Activated T-helper 1 cell treated with anti-CD3 and anti-CD28 coated beads, Interleukin-12 subunit alpha, Interleukin-12 subunit beta, Interleukin-2, Interleukin-4 antibody, amounts not matched to agents 30 ng/mL and 10 ng/mL and 1 ng/mL, durations not matched to agents 14 hours and 24 hours and 36 hours (primary cell): ENCODE measurements at regions not wholly inside any gene's neighbourhood (a gene's known extent, or its start where the extent isn't known, plus 50 kb on each side); places are given as distances from the start of the nearest gene placed in this dataset.

Source experiments
- DNase-seq: peaks from one replicate; pipeline ENCODE4 v3.0.0; 2021; ENCODE audit warnings: low spot score
- H3K27ac Mint-ChIP-seq: one replicate; pipeline ENCODE4 v1.8.0; 2021; ENCODE audit warnings: mild to moderate bottlenecking, mixed read lengths
- H3K27me3 Mint-ChIP-seq: one replicate; pipeline ENCODE4 v1.8.0; 2022; ENCODE audit warnings: mild to moderate bottlenecking, moderate library complexity, mixed read lengths; ENCODE audit not compliant: insufficient read depth
- H3K36me3 Mint-ChIP-seq: one replicate; pipeline ENCODE4 v1.8.0; 2021; ENCODE audit warnings: low read depth, mixed read lengths
- H3K4me1 Mint-ChIP-seq: one replicate; pipeline ENCODE4 v1.8.0; 2021; ENCODE audit warnings: low read depth, mixed read lengths
- H3K4me3 Mint-ChIP-seq: one replicate; pipeline ENCODE4 v1.8.0; 2021; ENCODE audit warnings: mild to moderate bottlenecking, moderate library complexity, mixed read lengths
- H3K9me3 Mint-ChIP-seq: one replicate; pipeline ENCODE4 v1.8.0; 2021; ENCODE audit warnings: mixed read lengths
- intact Hi-C: fragments of 100-400 bp; cut with micrococcal nuclease; formaldehyde crosslinking; loops from one replicate; pipeline ENCODE4 v1.15.1; 2024

GRCh38 chr2:205892665-205893259, 193.2 kb downstream of the INO80D start:
- Mint-ChIP-seq H3K9me3 (no peaks in the 10 kb centered on the region), H3K4me1 (no peaks in the 10 kb centered on the region), H3K4me3 (no peak overlapping the region), H3K27ac (no peak overlapping the region), H3K27me3 (peaks cover 12% of the 10 kb centered on the region), H3K36me3 (no peaks in the 10 kb centered on the region)
- intact Hi-C loops = no loop called here
- DNase-seq = no peak

DNA sequence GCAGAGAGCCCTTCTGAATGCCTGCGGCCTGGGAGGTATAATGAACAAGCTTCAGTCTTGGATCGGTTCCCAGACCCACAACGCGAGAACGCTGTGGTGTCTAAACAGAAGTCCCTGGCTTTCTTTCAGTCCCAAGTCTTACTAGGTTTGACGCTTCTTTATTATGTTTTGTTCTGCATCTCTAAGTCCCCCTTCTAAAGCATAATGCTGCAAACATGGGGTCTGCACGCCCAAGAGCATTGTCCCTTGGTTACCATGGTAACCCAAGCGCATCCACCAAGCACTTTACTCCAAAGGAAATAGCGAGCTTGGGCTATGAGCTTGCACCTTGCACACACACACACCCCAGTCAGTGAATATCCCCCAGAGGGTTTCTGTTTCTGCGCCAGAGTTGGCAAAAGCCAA, 193.7 kb downstream of the INO80D start:
- Mint-ChIP-seq H3K27me3 (peaks cover 12% of the 10 kb centered on the region), H3K9me3 (no peaks in the 10 kb centered on the region), H3K27ac (no peak overlapping the region), H3K36me3 (no peaks in the 10 kb centered on the region), H3K4me1 (no peaks in the 10 kb centered on the region), H3K4me3 (no peak overlapping the region)
- DNase-seq = no peak
- intact Hi-C loops = no loop called here

- Mint-ChIP-seq H3K4me3 (no peak overlapping the region), H3K36me3 (no peaks in the 10 kb centered on the region), H3K9me3 (no peaks in the 10 kb centered on the region), H3K4me1 (peaks cover 8% of the 10 kb centered on the region), H3K27me3 (peaks cover 12% of the 10 kb centered on the region), H3K27ac (no peak overlapping the region)
- intact Hi-C loops = no loop called here
- DNase-seq = no peak
Observed at GRCh38 chr2:205889114-205889513, 196.9 kb downstream of the INO80D start.

GRCh38 chr2:205887637-205888036, 198.3 kb downstream of the INO80D start:
- H3K27ac Mint-ChIP-seq = no peak overlapping the region
- no peak for DNase-seq
- no peaks in the 10 kb centered on the region for H3K36me3 Mint-ChIP-seq
- H3K4me3 Mint-ChIP-seq = no peak overlapping the region
- peaks cover 12% of the 10 kb centered on the region for H3K27me3 Mint-ChIP-seq
- peaks cover 8% of the 10 kb centered on the region for H3K4me1 Mint-ChIP-seq
- H3K9me3 Mint-ChIP-seq = no peaks in the 10 kb centered on the region
- intact Hi-C loops = no loop called here

DNA sequence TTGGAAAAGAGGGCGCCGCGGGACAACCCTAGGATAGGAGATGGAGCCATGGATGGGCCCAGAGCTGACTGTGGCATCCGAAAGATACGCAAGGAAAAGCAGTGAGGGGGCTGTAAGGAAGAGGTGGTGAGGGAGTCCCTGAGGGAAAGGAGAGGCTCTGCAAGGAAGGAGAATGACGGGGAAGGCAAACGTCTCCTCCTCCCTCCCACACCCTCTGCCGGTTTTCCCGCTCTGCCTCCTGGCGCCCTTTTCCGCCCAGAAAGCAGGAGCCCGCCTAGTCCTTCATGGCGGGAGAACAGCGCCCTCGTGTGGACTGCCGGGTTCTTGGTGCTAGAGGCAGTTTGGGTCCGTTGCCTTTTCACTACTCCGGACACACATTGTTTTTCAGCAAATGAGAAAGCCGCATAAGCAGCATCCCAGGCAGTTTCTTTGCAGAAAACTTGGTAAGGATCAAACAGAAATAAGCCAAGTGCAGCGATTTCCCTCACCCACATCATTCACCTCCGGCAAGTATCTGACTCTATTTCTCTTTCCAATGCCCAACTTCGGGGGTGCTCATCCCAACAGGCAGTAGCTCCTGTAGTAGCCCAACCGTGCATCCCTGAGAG, 200.4 kb downstream of the INO80D start:
- Mint-ChIP-seq H3K27ac (no peak overlapping the region), H3K27me3 (peaks cover 10% of the 10 kb centered on the region), H3K36me3 (no peaks in the 10 kb centered on the region)

GRCh38 chr2:205883965-205884364, 201.7 kb downstream of the NRP2 start:
- no peaks in the 10 kb centered on the region for H3K36me3 Mint-ChIP-seq
- H3K9me3 Mint-ChIP-seq = no peaks in the 10 kb centered on the region
- DNase-seq = no peak
- peaks cover 8% of the 10 kb centered on the region for H3K4me1 Mint-ChIP-seq
- H3K27ac Mint-ChIP-seq = no peak overlapping the region
- intact Hi-C loops = no loop called here
- no peak overlapping the region for H3K4me3 Mint-ChIP-seq
- H3K27me3 Mint-ChIP-seq = peaks cover 6% of the 10 kb centered on the region

More for the DNA sequence above, 200.4 kb downstream of the INO80D start:
- peak; percentile 37 for DNase-seq
- Mint-ChIP-seq H3K4me3 (no peak overlapping the region), H3K9me3 (no peaks in the 10 kb centered on the region), H3K4me1 (peaks cover 8% of the 10 kb centered on the region)
- intact Hi-C loops = loop anchor here (1.0 kb wide), 3 partner anchors 109 to 1560 kb away; no protein-coding TSS in a partner anchor

DNA sequence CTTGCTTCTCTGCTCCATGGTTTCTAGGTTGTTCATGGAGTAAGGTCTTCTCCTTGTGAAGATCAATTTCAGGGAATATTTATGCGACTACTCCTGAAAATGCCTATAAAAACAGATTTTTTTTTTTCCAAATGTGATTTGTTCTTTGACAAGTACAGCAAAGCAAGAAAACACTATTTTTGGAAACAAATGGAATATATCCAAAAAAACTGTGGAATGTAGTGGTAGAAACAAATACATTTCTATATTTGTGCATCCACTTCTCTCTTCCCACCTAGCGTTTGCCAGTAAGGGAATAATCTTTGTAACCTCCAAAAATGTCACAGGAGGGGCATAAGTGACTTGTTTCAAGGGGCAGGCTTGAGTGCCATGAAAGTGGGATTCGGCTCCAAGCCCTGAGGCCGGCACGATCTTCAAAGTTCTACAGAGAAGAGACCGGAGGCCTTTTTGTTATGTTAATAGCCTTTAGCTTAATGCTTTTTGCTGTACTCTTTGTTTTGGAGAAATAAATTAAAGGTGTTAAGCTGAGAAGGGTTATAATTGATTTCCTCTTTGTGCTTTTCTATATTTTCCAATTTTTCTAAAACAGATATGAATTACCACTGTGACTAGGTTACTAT, 200.6 kb downstream of the NRP2 start:
- DNase-seq = no peak
- H3K9me3 Mint-ChIP-seq = no peaks in the 10 kb centered on the region
- intact Hi-C loops = no loop called here
- H3K36me3 Mint-ChIP-seq = no peaks in the 10 kb centered on the region
- peaks cover 8% of the 10 kb centered on the region for H3K4me1 Mint-ChIP-seq
- no peak overlapping the region for H3K27ac Mint-ChIP-seq
- no peak overlapping the region for H3K4me3 Mint-ChIP-seq
- H3K27me3 Mint-ChIP-seq = peaks cover 8% of the 10 kb centered on the region

- intact Hi-C loops = no loop called here
- Mint-ChIP-seq H3K9me3 (no peaks in the 10 kb centered on the region), H3K27me3 (peaks cover 9% of the 10 kb centered on the region), H3K27ac (no peak overlapping the region), H3K4me1 (no peaks in the 10 kb centered on the region), H3K36me3 (no peaks in the 10 kb centered on the region), H3K4me3 (no peak overlapping the region)
- DNase-seq = no peak
Observed at GRCh38 chr2:205880048-205880447, 197.7 kb downstream of the NRP2 start.

GRCh38 chr2:205878999-205879762, 196.9 kb downstream of the NRP2 start:
- H3K4me1 Mint-ChIP-seq = no peaks in the 10 kb centered on the region
- no peak overlapping the region for H3K4me3 Mint-ChIP-seq
- no peaks in the 10 kb centered on the region for H3K36me3 Mint-ChIP-seq
- intact Hi-C loops = no loop called here
- H3K9me3 Mint-ChIP-seq = no peaks in the 10 kb centered on the region
- no peak overlapping the region for H3K27ac Mint-ChIP-seq
- no peak for DNase-seq
- H3K27me3 Mint-ChIP-seq = peaks cover 9% of the 10 kb centered on the region

GRCh38 chr2:205877496-205877895, 195.2 kb downstream of the NRP2 start:
- H3K27ac Mint-ChIP-seq = no peak overlapping the region
- DNase-seq = no peak
- no peaks in the 10 kb centered on the region for H3K9me3 Mint-ChIP-seq

GRCh38 chr2:205876127-205876526, 193.8 kb downstream of the NRP2 start:
- no peaks in the 10 kb centered on the region for H3K4me1 Mint-ChIP-seq
- no peaks in the 10 kb centered on the region for H3K9me3 Mint-ChIP-seq

More at GRCh38 chr2:205877496-205877895, 195.2 kb downstream of the NRP2 start:
- intact Hi-C loops = no loop called here
- Mint-ChIP-seq H3K36me3 (no peaks in the 10 kb centered on the region), H3K4me1 (no peaks in the 10 kb centered on the region), H3K4me3 (no peak overlapping the region), H3K27me3 (peaks cover 9% of the 10 kb centered on the region)

DNA sequence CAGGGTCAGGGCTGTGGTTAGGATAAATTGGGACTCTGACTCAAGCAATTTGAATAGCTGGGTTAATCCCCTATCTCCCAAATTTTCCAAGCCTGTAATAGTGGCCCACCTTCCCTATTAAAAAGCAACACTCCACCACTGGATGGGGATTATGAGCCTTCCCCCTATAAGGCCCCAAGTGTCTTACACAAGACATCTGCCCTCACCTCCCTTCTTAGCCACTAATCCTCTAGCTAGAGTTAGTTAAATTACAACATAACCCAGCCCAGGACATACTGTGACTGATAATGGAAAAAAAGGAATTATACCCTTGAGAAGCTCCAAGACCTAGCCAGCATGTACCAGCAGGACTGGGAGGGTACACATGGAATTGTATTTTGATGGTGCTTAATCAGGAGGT, 190.4 kb downstream of the NRP2 start:
- DNase-seq = no peak
- Mint-ChIP-seq H3K27ac (no peak overlapping the region), H3K36me3 (no peaks in the 10 kb centered on the region), H3K4me3 (no peak overlapping the region), H3K9me3 (no peaks in the 10 kb centered on the region), H3K27me3 (peaks cover 3% of the 10 kb centered on the region), H3K4me1 (peaks cover 16% of the 10 kb centered on the region)
- intact Hi-C loops = no loop called here

More at GRCh38 chr2:205876127-205876526, 193.8 kb downstream of the NRP2 start:
- Mint-ChIP-seq H3K27me3 (peaks cover 9% of the 10 kb centered on the region), H3K4me3 (no peak overlapping the region), H3K36me3 (no peaks in the 10 kb centered on the region), H3K27ac (no peak overlapping the region)
- intact Hi-C loops = no loop called here
- DNase-seq = no peak

DNA sequence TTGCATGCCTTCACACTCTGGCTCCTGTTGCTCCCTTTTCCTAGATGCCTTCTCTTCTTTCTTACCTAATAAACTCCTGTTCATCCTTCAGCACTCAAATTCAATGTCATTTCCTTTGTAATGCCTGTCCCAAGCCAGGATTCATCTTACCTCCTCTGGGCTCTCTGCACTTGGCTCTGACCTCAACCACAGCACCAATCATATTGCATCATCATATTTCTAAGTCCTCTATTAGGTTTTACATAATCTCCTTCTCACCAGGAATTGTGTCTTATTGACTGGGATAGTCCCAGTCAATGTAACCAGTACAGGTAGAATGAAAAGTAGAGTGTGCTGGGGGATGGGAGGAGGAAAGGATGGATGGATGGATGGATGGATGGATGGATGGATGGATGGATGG, 187.1 kb downstream of the NRP2 start:
- Mint-ChIP-seq H3K27ac (no peak overlapping the region), H3K36me3 (no peaks in the 10 kb centered on the region), H3K27me3 (peaks cover 7% of the 10 kb centered on the region), H3K4me3 (no peak overlapping the region), H3K4me1 (peaks cover 16% of the 10 kb centered on the region), H3K9me3 (no peaks in the 10 kb centered on the region)
- no peak for DNase-seq
- intact Hi-C loops = loop anchor here (5.0 kb wide), 1 partner anchor 157 kb away; no protein-coding TSS in a partner anchor
